HG02884 (cell line): ENCODE measurements at regions not wholly inside any gene's neighbourhood (a gene's known extent, or its start where the extent isn't known, plus 50 kb on each side); places are given as distances from the start of the nearest gene placed in this dataset.
"Not testable (repeated sequence)": the region's sequence is repeated elsewhere in the genome, so short reads cannot be mapped to it uniquely, and the experiment has no call there.

Experiments used
- ATAC-seq: cut with Tn5 transposase; IDR thresholded peaks from one replicate; pipeline ENCODE4 v1.9.1; 2021; ENCODE audit warnings: mild to moderate bottlenecking, moderate library complexity; ENCODE audit not compliant: unreplicated experiment

DNA sequence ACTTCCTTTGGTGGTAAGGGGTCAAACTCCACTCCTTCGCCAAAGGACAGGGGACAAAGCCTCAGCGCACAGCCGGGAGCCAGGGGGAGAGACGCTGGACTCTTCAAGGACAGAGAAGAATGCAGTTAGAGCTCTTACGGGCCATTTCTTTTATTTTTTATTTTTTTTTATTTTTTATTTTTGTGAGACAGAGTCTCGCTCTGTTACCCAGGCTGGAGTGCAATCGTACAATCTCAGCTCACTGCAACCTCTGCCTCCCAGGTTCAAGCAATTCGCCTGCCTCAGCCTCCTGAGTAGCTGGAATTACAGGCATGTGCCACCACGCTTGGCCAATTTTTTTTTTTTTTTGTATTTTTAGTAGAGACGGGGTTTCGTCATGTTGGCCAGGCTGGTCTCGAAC is 93.2 kb upstream of the RPH3AL start, which contains the start of gene RFLNB:
TSS of gene RFLNB (minus strand) at position 101 of the 400 bp plus-strand sequence.
- not testable (repeated sequence) for ATAC-seq

DNA sequence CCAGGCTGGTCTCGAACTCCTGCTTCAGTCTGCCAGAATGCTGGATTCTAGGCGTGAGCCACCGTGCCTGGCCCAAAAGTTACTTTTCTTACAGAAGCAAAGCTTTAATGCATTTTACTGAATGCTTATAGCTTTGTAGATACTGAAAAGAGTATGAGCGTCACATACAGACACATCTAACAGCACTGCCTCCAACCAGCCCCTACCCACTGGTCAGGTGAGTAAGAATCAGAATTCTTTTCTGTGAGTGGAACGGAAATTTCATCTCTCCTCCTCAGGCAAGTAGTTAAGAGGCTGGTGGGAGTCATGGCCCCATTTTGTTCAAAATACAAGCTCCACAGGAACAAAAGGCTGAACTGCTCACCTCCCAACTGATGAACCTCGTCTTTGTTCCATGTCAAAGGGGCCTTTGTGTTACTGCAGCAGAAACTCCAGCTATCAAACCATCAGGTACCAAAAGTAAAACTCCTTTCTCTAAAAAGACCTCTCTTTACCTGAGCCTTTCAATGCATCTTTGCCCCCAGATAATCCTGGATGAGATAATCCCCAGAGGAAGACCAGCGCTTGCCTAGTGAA is 92.4 kb upstream of the RPH3AL start:
- ATAC-seq = no peak

DNA sequence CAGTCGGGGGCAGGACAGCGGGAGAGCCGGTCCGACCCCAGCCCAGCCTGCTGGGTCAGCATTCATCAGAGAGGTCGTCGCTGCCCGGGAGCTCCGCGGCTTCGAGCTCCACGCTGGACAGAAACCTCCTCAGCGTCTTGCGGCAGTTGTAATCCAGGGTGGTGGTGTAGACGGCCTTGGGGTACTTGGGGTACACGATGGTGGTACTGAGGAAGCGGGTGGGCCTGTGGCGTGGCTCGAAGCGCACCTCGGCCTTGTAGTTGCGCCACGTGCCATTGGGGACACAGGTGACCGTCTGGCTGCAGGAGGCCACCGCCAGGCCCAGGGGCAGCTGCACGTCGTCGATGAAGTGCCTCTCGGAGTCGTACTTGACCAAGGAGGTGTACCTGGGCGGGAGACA is 90.5 kb upstream of the RPH3AL start:
- ATAC-seq = no peak

DNA sequence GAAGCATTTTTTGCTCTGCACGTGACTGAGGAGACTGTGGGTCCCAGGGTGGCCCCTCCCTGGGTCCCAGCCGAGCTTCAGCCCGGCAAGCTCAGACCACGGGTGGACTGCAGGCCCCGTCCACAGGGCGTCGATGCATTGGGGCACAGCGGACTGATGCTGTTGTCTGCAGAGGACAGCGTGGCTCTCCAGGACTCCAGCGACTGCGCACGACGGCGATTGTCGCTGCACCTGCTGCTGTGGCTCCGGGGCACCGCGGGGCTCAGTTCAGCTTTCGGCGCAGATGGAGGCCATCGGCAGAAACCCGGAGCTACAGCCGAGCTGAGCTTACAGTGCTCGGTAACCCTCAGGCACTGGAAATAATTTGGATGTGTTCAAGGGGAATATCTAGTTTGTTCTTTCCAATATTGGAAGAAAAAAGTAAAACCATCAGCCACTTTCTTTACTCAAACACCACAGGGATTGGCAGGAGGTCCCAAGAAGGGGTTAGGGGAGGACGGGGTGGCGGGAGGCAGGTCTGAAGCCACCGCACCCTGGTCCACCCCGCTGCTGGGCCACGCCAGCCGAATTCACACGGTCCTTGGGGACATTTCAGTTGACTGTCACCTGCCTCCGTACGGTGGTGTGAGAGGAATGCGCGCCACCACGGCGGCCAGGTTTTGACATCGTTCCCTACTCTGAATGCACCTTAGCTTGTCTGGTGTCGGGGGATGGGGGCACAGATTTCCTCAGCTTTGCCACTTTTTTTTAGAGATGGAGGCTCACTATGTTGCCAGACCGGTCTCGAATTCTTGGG is 88.7 kb upstream of the RPH3AL start:
- ATAC-seq = no peak

DNA sequence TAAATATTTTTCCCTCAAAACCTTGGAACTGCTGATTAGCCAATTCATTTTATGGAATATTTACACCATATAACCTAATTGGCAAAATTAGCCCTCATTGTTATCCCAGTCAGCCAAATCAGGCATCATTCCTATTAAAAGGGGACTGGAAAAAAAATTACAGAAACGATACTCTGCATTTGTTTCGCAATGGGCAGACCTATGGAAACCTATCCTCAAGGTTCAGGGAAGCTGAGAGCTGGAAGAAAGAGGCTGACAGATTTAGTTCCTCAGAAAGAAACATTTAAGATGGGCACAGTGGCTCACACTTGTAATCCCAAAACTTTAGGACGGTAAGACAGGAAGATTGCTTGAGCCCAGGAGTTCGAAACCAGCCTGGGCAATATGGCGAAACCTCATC is 85.6 kb upstream of the RPH3AL start:
- ATAC-seq = no peak

DNA sequence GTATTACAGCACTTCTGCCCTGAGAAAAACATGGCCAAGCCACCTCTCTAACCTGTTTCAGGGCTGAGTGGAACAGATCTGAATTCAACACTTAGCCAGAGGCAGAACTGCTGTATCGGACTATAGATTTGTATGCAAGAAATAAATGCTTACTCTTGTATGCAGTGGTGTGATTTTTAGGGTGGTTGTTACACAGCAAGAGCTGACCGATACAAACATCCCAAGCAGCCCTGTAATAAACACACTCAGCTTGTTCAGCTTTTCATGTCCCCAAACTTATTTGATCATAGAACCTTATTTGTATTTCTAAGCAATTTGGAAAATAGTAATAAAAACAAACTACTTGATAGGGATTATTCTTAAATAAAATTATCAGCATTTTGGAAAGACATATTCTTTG is 84.9 kb upstream of the RPH3AL start:
- no peak for ATAC-seq

DNA sequence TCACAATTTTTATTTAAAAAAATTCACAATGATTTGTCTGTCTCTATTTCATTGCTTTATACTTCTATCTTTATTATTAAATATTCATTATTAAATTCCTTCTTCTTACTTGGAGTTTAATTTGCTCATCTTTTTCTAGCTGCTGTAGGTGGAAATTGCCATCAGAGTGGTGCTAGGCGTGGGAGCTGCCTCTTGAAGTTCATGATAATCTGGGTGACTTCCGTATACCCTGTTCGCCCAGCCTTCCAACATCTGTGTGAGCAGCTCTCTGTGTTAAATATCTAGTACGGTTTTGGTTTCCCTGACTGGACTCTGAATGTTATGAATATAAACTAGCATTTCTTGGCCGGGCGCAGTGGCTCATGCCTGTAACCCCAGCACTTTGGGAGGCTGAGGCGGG is 84.0 kb upstream of the RPH3AL start:
- no peak for ATAC-seq

DNA sequence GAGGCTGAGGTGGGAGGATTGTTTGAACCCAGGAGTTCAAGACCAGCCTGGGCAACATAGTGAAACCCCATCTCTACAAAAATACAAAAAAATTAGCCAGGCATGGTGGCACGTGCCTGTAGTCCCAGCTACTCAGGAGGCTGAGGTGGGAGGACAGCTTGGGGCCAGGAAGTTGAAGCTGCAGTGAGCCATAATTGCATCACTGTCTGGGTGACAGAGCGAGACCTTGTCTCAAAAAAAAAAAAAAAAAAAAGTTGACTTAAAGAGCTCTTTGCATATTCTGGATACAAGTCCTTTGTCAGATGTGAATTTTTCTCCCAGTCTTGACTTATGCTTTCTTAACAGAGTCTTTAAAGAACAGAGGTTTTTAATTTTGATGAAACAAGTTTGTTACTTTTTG is 79.9 kb upstream of the RPH3AL start:
- not testable (repeated sequence) for ATAC-seq

DNA sequence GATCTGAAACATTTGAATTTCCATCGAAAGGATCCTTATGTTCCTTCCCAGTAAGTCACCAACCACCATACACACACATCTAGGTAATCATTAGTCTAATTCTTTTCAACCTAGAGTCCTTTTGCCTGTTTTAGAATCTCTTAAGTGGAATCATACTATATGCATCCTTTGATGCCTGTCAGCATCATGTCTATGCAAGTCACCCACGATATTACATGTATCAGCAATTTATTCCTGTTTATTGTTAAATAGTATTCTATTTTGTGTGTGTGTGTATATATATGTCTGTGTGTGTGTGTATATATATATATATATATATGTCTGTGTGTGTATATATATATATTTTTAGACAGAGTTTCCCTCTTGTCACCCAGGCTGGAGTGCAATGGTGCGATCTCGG is 78.9 kb upstream of the RPH3AL start:
- no peak for ATAC-seq

DNA sequence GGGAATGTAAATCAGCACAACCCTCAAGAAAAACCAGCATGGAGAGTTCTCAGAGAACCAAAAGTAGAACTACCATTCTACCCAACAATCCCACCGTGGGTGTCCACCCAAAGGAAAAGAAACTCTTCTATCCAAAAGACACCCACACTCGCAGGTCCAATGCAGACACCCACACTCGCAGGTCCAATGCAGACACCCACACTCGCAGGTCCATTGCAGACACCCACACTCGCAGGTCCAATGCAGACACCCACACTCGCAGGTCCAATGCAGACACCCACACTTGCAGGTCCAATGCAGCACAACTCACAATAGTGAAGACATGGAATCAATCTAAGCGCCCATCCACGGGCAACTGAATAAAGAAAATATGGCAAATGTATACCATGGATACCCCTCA is 77.0 kb upstream of the RPH3AL start:
- ATAC-seq = no peak

DNA sequence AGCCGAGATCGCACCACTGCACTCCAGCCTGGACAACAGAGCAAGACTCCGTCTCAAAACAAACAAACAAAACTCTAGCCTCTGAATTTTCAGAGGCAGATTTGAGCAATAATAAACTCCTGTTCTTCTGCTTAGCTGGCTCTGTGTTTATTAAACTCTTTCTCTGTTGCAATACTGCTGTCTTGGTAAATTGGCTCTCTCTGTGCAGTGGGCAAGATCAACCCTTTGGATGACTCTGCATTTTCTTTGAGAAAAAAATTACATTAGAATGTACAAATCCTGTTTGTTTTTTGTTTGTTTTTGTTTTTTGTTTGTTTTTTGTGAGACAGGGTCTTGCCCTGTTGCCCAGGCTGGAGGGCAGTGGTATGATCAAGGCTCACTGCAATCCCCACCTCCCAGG is 75.8 kb upstream of the RPH3AL start:
- ATAC-seq = no peak

DNA sequence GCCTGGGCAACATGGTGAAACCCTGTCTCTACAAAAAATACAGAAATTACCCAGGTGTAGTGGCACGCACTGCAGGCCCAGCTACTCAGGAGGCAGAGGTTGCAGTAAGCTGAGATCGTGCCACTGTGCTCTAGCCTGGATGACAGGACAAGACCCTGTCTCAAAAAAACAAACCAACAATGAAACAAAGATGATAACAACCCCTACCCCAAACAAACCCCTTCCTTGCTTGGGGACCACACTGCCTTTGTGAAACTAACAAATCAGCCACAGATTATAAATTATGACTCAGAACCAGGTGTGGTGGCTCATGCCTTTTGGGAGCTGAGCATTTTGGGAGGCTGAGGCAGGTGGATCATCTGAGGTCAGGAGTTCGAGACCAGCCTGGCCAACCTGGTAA is 75.3 kb upstream of the RPH3AL start:
- no peak for ATAC-seq

DNA sequence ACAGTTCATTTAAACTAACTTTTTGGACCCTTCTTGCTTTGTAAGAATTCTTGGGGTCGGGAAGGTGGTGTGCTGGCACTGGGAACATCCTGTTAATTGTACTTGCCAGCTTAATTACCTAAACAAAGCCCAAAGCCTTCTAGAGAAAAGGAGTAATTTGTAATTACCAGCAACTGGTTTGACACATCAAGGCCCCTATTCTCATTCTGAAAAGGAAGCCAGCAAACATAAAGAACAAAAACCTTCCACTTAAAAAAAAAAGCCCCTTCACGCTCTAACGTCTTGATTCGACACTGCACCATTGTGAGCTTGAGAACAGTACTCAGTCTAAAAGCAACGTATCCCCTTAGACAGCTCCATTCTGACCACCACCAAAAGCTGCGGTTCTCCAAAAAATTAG is 74.7 kb upstream of the RPH3AL start:
- no peak for ATAC-seq

DNA sequence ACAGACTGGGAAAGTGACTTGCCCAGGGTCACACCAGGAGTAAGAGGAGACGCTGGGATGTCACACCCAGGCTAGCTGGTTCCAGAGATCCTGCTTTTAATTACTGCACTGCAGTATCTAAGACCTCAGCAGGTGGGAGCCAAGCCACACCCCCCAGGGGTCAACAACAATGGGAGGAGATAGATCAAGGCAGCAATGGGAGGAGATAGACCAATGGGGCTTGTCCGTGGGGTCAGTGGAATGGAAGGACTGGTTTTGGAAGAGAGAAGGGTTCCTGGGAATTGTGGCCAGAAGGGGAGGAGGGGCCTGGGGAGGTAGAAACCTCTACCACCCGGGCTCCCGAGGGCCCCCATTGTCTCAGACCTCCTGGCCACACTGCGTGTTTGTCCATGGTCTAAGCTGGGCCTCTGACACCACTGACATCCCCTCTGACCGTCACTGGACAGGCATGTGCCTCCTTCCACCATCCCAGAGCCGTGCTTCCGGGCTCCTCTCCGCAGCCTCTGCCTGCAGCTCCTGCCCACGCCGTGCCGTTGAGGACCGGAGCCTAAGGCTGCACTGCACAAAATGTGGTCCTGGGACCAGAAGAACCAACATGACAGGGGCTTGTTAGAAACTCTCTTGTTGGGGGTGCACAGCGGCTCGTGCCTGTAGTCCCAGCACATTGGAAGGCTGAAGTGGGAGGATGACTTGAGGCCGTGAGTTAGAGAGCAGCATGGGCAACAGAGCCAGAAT is 69.8 kb upstream of the RPH3AL start:
- ATAC-seq = no peak

DNA sequence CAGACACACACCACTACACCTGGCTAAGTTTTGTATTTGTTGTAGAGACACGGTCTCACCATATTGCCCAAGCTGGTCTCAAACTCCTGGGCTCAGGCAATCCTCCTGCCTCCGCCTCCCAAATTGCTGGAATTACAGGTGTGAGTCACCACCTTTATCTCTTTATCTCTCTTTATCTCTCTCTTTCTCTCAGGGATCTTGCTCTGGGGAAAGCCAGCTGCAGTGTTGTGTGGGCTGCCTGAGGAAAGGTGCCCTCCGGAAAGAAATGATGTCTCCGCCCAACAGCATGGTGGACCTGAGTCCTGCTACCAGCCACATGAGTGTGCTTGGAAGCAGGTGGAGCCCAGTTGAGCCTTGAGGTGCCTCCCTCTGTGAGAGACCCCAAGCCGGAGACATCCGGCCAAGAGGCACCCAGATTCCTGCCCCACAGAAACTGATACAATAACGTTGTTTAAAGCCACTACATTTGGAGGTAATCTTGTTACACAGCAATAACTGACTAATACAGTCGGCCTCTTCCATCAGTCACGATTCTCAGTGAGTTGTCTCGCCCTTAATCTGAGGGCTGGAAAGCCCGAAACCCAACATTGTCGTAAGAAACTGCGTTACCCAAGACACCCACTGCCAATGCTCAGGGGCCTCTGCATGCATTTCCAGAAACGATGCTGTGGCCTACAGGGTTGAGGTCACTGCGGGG is 68.0 kb upstream of the RPH3AL start:
- no peak for ATAC-seq

DNA sequence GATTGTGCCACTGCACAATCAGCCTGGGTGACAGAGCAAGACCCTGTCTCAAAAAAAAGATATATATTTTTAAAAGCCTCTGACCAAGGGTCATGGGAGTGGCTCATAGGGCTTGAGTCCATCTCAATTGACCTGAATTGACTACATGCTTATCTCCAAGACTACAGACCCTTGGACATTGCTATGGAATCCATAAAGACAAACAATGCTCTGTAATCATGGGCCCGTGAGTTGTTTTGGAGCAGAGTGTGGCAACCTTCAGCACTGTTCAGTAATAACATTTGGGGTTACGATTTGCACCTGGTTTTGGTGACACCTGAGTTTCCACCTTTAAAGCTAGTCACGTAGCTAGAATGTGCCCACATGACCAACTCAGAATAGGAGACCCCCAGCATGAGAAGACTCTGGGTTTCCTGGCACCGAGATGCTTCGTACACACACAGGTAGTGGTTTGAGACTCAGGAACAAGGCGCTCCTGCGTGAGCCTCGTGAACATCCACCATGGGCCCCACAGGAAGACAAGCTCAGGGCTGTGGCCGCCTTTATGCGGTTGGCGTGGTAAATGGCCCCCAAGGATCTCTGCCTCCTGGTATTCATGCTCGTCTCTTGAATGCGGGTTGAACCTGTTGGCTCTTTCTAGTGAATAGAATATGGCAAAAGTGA is 66.6 kb upstream of the RPH3AL start:
- no peak for ATAC-seq

DNA sequence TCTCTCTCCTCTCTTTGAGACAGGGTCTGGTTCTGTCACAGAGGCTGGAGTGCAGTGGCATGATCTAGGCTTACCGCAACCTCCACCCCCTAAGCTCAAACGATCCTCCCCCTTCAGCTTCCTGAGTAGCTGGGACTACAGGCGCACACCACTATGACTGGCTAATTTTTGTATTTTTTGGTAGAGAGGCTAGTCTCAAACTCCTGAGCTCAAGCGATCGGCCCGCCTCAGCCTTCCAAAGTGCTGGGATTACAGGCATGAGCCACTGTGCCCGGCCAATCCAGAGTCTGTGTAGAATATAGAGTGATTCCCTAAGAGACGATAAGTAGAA is 65.8 kb upstream of the RPH3AL start:
- no peak for ATAC-seq

DNA sequence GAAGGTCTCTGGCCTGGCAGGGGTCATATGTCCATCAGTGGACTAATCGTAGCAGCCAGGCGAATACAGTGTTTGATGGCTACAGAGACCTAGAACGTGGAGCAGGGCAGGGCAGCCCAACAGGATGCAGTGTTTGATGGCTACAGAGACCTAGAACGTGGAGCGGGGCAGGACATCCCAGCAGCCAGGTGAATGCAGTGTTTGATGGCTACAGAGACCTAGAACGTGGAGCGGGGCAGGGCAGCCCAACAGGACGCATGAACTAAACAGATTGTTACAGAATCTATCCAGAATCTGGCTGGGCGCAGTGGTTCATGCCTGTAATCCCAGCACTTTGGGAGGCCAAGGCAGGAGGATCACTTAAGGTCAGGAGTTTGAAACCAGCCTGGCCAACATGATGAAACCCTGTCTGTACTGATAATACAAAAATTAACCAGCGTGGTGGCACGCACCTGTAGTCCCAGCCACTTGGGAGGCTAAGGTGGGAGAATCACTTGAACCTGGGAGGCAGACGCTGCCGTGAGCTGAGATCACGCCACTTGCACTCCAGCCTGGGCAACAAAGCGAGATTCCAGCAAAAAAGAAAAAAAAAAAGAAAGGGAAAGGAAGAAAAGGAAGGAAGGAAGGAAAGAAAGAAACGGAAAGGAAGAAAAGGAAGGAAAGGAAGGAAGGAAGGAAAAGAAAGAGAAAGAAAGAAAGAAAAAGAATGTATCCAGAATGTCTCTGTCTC is 65.2 kb upstream of the RPH3AL start:
- ATAC-seq = no peak

DNA sequence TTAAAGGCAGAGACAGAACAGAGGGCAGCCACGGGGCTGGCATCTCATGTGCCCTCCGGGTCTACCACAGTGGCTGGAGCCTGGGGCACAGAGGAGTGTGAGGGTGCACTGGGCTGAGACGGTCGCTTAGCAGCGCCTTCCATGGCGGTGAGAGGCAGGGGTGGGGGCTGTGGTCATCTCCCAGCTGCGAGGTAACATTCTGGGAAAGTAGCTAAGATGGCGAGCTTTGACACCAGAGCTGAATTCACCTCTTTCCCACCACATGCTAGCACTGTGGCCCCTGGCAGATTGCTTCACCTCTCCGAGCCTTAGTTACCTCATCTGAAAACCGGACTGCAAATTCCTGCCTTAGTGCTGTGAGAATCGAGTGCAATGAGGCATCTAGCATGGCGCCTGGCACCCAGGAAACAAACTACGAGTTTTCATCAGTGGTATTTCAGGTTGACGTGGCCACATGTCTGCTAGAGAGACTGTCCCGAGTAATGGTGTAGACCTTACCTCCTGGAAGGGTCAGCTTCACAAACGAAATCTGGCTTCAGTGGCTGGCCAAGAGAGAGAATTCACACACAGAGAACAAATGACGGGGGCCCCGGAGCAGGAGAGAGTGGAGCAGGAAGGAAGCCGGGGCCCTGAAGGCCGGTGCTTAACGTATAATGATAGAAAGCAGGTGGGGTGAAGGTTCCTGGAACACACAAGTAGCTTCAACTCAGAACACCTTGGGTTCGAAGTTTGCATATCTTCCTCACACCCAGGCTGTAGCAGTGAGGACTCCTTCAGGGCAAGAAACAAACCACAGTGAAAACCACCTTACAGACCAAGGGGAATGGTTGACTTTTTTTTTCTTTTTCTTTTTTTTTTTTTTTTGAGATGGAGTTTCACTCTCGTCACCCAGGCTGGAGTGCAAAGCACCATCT is 63.9 kb upstream of the RPH3AL start:
- peak; percentile 65 for ATAC-seq
